Suprapubic skin (tissue), 4 donors: ENCODE measurements at regions not wholly inside any gene's neighbourhood (a gene's known extent, or its start where the extent isn't known, plus 50 kb on each side); places are given as distances from the start of the nearest gene placed in this dataset.

Experiments
- CTCF ChIP-seq, 2 donors: fragments of 200-600 bp in 1 of 2; fragments of 450-650 bp in 1 of 2; sonication (generic) in 1 of 2; IDR thresholded peaks; one replicate each; pipeline ENCODE4 v1.5.1; 2016 to 2019; ENCODE audit warnings: antibody characterized with exemption in 2 of 2, mild to moderate bottlenecking in 1 of 2, moderate library complexity in 1 of 2
- EP300 ChIP-seq: sonication (generic); formaldehyde crosslinking; IDR thresholded peaks from one replicate; pipeline ENCODE4 v1.6.1; 2017; ENCODE audit warnings: antibody characterized with exemption
- POLR2A ChIP-seq, 2 donors: fragments of 450-650 bp; IDR thresholded peaks; one replicate each; pipeline ENCODE4 v1.6.1; 2017; ENCODE audit warnings: antibody characterized with exemption in 2 of 2, mild to moderate bottlenecking in 2 of 2, moderate library complexity in 2 of 2
- POLR2AphosphoS5 ChIP-seq, 3 donors: sonication (generic); formaldehyde crosslinking; IDR thresholded peaks; one replicate each; pipeline ENCODE4 v1.6.1; 2017; ENCODE audit warnings: antibody characterized with exemption in 3 of 3

GRCh38 chrX:4876268-4876667 is 1162.8 kb upstream of the PRKX start:
- TF ChIP-seq CTCF (IDR thresholded peaks at IDR 0.05) (no peak), POLR2A (IDR thresholded peaks at IDR 0.05) (no peak), POLR2AphosphoS5 (IDR thresholded peaks at IDR 0.05) (no peak), EP300 (no peak)
